A673 (cell line): ENCODE measurements at regions not wholly inside any gene's neighbourhood (a gene's known extent, or its start where the extent isn't known, plus 50 kb on each side); places are given as distances from the start of the nearest gene placed in this dataset.

ENCODE experiments used
- EZH2 ChIP-seq: fragments of 200-600 bp; sonication (generic); IDR thresholded peaks from 2 replicates; pipeline ENCODE4 v1.6.1; 2017; ENCODE audit warnings: borderline replicate concordance, low read depth, mild to moderate bottlenecking, mixed read lengths, antibody characterized with exemption, low read length; ENCODE audit not compliant: poor library complexity, severe bottlenecking
- TF ChIP-seq, protein P1 (sequence below): fragments of 300-800, 200-600 bp; sonication (generic); conservative IDR thresholded peaks from 2 replicates; pipeline ENCODE4 v1.5.1; 2017; ENCODE audit warnings: low read depth, mild to moderate bottlenecking, antibody characterized with exemption, low read length, moderate library complexity, mixed read lengths

DNA sequence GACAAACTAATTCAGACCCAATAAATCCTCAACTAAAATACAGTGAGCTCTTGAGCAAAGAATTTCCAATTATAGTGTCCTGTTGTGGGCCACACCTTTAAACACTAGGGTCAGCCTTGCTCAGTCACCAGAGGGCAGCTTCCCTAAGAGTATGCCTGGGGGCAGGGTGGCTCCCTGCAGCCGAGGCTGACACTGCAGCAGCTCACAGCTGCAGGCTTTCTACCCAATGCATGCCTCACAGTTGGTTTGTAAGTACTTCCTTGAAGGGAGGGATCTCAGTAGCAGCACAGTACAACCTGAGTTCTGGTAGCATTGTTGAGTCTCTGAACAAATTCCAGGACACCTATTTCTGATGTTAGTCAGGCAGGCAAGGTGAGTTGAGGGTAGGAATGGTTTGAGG, 335.6 kb downstream of the TUSC7 start:
- TF ChIP-seq, protein P1, sequence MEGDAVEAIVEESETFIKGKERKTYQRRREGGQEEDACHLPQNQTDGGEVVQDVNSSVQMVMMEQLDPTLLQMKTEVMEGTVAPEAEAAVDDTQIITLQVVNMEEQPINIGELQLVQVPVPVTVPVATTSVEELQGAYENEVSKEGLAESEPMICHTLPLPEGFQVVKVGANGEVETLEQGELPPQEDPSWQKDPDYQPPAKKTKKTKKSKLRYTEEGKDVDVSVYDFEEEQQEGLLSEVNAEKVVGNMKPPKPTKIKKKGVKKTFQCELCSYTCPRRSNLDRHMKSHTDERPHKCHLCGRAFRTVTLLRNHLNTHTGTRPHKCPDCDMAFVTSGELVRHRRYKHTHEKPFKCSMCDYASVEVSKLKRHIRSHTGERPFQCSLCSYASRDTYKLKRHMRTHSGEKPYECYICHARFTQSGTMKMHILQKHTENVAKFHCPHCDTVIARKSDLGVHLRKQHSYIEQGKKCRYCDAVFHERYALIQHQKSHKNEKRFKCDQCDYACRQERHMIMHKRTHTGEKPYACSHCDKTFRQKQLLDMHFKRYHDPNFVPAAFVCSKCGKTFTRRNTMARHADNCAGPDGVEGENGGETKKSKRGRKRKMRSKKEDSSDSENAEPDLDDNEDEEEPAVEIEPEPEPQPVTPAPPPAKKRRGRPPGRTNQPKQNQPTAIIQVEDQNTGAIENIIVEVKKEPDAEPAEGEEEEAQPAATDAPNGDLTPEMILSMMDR: no peak
- no peak for TF ChIP-seq EZH2
